ENCODE measurements at regions not wholly inside any gene's neighbourhood (a gene's known extent, or its start where the extent isn't known, plus 50 kb on each side); places are given as distances from the start of the nearest gene placed in this dataset.

DNA sequence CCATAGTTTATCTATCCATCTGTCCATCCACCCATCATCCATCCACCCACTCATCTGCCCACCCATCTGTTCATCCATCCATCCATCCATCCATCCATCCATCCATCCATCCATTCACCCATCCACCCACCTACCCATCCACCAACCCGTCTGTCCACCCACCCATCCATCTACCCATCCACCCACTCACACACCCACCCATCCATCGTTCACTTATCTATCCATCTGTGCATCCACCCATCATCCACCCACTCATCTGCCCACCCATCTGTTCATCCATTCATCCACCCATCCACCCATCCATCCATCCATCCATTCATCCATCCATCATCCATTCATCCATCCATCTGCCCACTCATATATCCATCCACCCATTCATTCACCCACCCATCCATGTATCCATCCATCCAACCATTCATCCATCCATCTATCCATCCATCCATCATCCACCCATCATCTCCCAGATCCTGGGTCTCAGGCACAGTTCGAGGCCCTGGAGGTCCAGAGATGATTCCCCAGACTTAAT lies 88.2 kb upstream of the WNT4 start:
- no peak for ATAC-seq
- Mint-ChIP-seq H3K27me3 (ENCODE audit: insufficient read depth, low read depth, poor library complexity) (peaks cover 6% of the 10 kb centered on the region), H3K27ac (no peak overlapping the region), H3K4me1 (peaks cover 26% of the 10 kb centered on the region), H3K36me3 (ENCODE audit: low read depth) (no peaks in the 10 kb centered on the region), H3K4me3 (no peak overlapping the region), H3K9me3 (no peaks in the 10 kb centered on the region)
- Histone ChIP-seq H3K4me1 (ENCODE audit: insufficient read depth) (peaks cover 19% of the 10 kb centered on the region), H3K27me3 (ENCODE audit: insufficient read depth) (no peaks in the 10 kb centered on the region), H2AFZ (no peak overlapping the region), H3F3A (replicated peaks; ENCODE audit: low read depth) (no peaks in the 10 kb centered on the region), H3K27ac (ENCODE audit: low read depth) (no peak overlapping the region), H3K79me2 (replicated peaks; ENCODE audit: insufficient read depth) (no peaks in the 10 kb centered on the region), H3K36me3 (ENCODE audit: insufficient read depth) (no peaks in the 10 kb centered on the region), H3K9me2 (ENCODE audit: insufficient read depth) (no peaks in the 10 kb centered on the region), H3K4me3 (no peak overlapping the region), H4K20me1 (replicated peaks; ENCODE audit: insufficient read depth) (no peaks in the 10 kb centered on the region), H3K4me2 (no peak overlapping the region)
- no peak for DNase-seq (ENCODE audit: low spot score)
- no peak for TF ChIP-seq EZH2 (IDR thresholded peaks at IDR 0.05; ENCODE audit: low read depth, unreplicated experiment)
- no peak for TF ChIP-seq STAT1 (IDR thresholded peaks at IDR 0.05; ENCODE audit: unreplicated experiment)
- no peak for TF ChIP-seq NANOG (IDR thresholded peaks at IDR 0.05; ENCODE audit: borderline replicate concordance)
- TF ChIP-seq EZH2phosphoT487 (IDR thresholded peaks at IDR 0.05; ENCODE audit: unreplicated experiment): no peak
- TF ChIP-seq, protein P1, sequence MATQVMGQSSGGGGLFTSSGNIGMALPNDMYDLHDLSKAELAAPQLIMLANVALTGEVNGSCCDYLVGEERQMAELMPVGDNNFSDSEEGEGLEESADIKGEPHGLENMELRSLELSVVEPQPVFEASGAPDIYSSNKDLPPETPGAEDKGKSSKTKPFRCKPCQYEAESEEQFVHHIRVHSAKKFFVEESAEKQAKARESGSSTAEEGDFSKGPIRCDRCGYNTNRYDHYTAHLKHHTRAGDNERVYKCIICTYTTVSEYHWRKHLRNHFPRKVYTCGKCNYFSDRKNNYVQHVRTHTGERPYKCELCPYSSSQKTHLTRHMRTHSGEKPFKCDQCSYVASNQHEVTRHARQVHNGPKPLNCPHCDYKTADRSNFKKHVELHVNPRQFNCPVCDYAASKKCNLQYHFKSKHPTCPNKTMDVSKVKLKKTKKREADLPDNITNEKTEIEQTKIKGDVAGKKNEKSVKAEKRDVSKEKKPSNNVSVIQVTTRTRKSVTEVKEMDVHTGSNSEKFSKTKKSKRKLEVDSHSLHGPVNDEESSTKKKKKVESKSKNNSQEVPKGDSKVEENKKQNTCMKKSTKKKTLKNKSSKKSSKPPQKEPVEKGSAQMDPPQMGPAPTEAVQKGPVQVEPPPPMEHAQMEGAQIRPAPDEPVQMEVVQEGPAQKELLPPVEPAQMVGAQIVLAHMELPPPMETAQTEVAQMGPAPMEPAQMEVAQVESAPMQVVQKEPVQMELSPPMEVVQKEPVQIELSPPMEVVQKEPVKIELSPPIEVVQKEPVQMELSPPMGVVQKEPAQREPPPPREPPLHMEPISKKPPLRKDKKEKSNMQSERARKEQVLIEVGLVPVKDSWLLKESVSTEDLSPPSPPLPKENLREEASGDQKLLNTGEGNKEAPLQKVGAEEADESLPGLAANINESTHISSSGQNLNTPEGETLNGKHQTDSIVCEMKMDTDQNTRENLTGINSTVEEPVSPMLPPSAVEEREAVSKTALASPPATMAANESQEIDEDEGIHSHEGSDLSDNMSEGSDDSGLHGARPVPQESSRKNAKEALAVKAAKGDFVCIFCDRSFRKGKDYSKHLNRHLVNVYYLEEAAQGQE (IDR thresholded peaks at IDR 0.05; ENCODE audit: unreplicated experiment): no peak
- no peak for TF ChIP-seq ZNF114 (CRISPR knock-in tag; IDR thresholded peaks at IDR 0.05)
- TF ChIP-seq, protein P2, sequence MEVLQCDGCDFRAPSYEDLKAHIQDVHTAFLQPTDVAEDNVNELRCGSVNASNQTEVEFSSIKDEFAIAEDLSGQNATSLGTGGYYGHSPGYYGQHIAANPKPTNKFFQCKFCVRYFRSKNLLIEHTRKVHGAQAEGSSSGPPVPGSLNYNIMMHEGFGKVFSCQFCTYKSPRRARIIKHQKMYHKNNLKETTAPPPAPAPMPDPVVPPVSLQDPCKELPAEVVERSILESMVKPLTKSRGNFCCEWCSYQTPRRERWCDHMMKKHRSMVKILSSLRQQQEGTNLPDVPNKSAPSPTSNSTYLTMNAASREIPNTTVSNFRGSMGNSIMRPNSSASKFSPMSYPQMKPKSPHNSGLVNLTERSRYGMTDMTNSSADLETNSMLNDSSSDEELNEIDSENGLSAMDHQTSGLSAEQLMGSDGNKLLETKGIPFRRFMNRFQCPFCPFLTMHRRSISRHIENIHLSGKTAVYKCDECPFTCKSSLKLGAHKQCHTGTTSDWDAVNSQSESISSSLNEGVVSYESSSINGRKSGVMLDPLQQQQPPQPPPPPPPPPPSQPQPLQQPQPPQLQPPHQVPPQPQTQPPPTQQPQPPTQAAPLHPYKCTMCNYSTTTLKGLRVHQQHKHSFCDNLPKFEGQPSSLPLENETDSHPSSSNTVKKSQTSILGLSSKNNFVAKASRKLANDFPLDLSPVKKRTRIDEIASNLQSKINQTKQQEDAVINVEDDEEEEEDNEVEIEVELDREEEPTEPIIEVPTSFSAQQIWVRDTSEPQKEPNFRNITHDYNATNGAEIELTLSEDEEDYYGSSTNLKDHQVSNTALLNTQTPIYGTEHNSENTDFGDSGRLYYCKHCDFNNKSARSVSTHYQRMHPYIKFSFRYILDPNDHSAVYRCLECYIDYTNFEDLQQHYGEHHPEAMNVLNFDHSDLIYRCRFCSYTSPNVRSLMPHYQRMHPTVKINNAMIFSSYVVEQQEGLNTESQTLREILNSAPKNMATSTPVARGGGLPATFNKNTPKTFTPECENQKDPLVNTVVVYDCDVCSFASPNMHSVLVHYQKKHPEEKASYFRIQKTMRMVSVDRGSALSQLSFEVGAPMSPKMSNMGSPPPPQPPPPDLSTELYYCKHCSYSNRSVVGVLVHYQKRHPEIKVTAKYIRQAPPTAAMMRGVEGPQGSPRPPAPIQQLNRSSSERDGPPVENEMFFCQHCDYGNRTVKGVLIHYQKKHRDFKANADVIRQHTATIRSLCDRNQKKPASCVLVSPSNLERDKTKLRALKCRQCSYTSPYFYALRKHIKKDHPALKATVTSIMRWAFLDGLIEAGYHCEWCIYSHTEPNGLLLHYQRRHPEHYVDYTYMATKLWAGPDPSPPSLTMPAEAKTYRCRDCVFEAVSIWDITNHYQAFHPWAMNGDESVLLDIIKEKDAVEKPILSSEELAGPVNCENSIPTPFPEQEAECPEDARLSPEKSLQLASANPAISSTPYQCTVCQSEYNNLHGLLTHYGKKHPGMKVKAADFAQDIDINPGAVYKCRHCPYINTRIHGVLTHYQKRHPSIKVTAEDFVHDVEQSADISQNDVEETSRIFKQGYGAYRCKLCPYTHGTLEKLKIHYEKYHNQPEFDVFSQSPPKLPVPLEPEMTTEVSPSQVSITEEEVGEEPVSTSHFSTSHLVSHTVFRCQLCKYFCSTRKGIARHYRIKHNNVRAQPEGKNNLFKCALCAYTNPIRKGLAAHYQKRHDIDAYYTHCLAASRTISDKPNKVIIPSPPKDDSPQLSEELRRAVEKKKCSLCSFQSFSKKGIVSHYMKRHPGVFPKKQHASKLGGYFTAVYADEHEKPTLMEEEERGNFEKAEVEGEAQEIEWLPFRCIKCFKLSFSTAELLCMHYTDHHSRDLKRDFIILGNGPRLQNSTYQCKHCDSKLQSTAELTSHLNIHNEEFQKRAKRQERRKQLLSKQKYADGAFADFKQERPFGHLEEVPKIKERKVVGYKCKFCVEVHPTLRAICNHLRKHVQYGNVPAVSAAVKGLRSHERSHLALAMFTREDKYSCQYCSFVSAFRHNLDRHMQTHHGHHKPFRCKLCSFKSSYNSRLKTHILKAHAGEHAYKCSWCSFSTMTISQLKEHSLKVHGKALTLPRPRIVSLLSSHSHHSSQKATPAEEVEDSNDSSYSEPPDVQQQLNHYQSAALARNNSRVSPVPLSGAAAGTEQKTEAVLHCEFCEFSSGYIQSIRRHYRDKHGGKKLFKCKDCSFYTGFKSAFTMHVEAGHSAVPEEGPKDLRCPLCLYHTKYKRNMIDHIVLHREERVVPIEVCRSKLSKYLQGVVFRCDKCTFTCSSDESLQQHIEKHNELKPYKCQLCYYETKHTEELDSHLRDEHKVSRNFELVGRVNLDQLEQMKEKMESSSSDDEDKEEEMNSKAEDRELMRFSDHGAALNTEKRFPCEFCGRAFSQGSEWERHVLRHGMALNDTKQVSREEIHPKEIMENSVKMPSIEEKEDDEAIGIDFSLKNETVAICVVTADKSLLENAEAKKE (CRISPR knock-in tag; IDR thresholded peaks at IDR 0.05): no peak
- TF ChIP-seq JUNB (IDR thresholded peaks at IDR 0.05; ENCODE audit: unreplicated experiment): no peak
- TF ChIP-seq, protein P3, sequence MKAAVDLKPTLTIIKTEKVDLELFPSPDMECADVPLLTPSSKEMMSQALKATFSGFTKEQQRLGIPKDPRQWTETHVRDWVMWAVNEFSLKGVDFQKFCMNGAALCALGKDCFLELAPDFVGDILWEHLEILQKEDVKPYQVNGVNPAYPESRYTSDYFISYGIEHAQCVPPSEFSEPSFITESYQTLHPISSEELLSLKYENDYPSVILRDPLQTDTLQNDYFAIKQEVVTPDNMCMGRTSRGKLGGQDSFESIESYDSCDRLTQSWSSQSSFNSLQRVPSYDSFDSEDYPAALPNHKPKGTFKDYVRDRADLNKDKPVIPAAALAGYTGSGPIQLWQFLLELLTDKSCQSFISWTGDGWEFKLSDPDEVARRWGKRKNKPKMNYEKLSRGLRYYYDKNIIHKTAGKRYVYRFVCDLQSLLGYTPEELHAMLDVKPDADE (IDR thresholded peaks at IDR 0.05): no peak
- TF ChIP-seq POLR2AphosphoS5 (IDR thresholded peaks at IDR 0.05; ENCODE audit: low read depth): no peak
- no peak for TF ChIP-seq ZNF331 (CRISPR knock-in tag; IDR thresholded peaks at IDR 0.05; ENCODE audit: low read depth)
- TF ChIP-seq, protein P4, sequence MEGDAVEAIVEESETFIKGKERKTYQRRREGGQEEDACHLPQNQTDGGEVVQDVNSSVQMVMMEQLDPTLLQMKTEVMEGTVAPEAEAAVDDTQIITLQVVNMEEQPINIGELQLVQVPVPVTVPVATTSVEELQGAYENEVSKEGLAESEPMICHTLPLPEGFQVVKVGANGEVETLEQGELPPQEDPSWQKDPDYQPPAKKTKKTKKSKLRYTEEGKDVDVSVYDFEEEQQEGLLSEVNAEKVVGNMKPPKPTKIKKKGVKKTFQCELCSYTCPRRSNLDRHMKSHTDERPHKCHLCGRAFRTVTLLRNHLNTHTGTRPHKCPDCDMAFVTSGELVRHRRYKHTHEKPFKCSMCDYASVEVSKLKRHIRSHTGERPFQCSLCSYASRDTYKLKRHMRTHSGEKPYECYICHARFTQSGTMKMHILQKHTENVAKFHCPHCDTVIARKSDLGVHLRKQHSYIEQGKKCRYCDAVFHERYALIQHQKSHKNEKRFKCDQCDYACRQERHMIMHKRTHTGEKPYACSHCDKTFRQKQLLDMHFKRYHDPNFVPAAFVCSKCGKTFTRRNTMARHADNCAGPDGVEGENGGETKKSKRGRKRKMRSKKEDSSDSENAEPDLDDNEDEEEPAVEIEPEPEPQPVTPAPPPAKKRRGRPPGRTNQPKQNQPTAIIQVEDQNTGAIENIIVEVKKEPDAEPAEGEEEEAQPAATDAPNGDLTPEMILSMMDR (conservative IDR thresholded peaks at IDR 0.05; ENCODE audit: low read depth in 2 of 2): no peak
- no peak for TF ChIP-seq CREB1 (CRISPR knock-in tag; IDR thresholded peaks at IDR 0.05; ENCODE audit: low read depth)
